WTC11 (cell line): ENCODE measurements at regions not wholly inside any gene's neighbourhood (a gene's known extent, or its start where the extent isn't known, plus 50 kb on each side); places are given as distances from the start of the nearest gene placed in this dataset.

Source experiments
- ATF3 ChIP-seq: sonication (generic); formaldehyde crosslinking; conservative IDR thresholded peaks from 2 replicates; pipeline ENCODE4 v1.8.1; 2022; ENCODE audit warnings: mild to moderate bottlenecking, missing genetic modification reagents
- CREB1 ChIP-seq: sonication (generic); formaldehyde crosslinking; IDR thresholded peaks from 2 replicates; pipeline ENCODE4 v1.8.0; 2023; ENCODE audit warnings: mild to moderate bottlenecking, missing genetic modification reagents
- CTCF ChIP-seq: fragments of 200-600 bp; IDR thresholded peaks from 2 replicates; pipeline ENCODE4 v1.8.0; 2022; ENCODE audit warnings: antibody characterized with exemption
- IRF1 ChIP-seq: sonication (generic); formaldehyde crosslinking; IDR thresholded peaks from 2 replicates; pipeline ENCODE4 v1.8.0; 2023; ENCODE audit warnings: missing genetic modification reagents
- NR2C2 ChIP-seq: sonication (generic); formaldehyde crosslinking; IDR thresholded peaks from 2 replicates; pipeline ENCODE4 v1.8.0; 2022; ENCODE audit warnings: mild to moderate bottlenecking, missing genetic modification reagents
- PRDM15 ChIP-seq: sonication (generic); formaldehyde crosslinking; IDR thresholded peaks from 2 replicates; pipeline ENCODE4 v1.8.0; 2022; ENCODE audit warnings: missing genetic modification reagents
- SMAD3 ChIP-seq: sonication (generic); formaldehyde crosslinking; IDR thresholded peaks from 2 replicates; pipeline ENCODE4 v1.8.0; 2022; ENCODE audit warnings: missing genetic modification reagents, mild to moderate bottlenecking, borderline replicate concordance
- ZNF138 ChIP-seq: sonication (generic); formaldehyde crosslinking; conservative IDR thresholded peaks from 2 replicates; pipeline ENCODE4 v1.8.1; 2022; ENCODE audit warnings: mild to moderate bottlenecking, moderate library complexity, missing genetic modification reagents
- ZNF281 ChIP-seq: sonication (generic); formaldehyde crosslinking; IDR thresholded peaks from 2 replicates; pipeline ENCODE4 v1.8.0; 2023; ENCODE audit warnings: mild to moderate bottlenecking, missing genetic modification reagents

- TF ChIP-seq CTCF (no peak), CREB1 (CRISPR knock-in tag) (no peak), ATF3 (no peak), ZNF281 (no peak), ZNF138 (no peak), IRF1 (CRISPR knock-in tag) (no peak), PRDM15 (CRISPR knock-in tag) (no peak), NR2C2 (no peak), SMAD3 (CRISPR knock-in tag) (no peak)
Measured at GRCh38 chr4:138910195-138910913, 105.2 kb upstream of the NOCT start.
